ENCODE measurements at regions not wholly inside any gene's neighbourhood (a gene's known extent, or its start where the extent isn't known, plus 50 kb on each side); places are given as distances from the start of the nearest gene placed in this dataset.

- no peak for DNase-seq (ENCODE audit: low read depth in 2 of 2)
Measured at GRCh38 chr13:21318891-21319532, 140.1 kb downstream of the ZDHHC20 start.

GRCh38 chr13:21319869-21320641, 139.0 kb downstream of the ZDHHC20 start:
- no peak for DNase-seq (ENCODE audit: low read depth in 2 of 2)

GRCh38 chr13:21320642-21321034, 138.5 kb downstream of the ZDHHC20 start:
- DNase-seq (ENCODE audit: low read depth in 2 of 2): no peak

GRCh38 chr13:21321269-21321668, 137.8 kb downstream of the ZDHHC20 start:
- no peak for DNase-seq (ENCODE audit: low read depth in 2 of 2)

- DNase-seq (ENCODE audit: low read depth in 2 of 2): no peak
Measured at GRCh38 chr13:21322327-21322965, 136.7 kb downstream of the ZDHHC20 start.
